ENCODE measurements at regions not wholly inside any gene's neighbourhood (a gene's known extent, or its start where the extent isn't known, plus 50 kb on each side); places are given as distances from the start of the nearest gene placed in this dataset.

DNA sequence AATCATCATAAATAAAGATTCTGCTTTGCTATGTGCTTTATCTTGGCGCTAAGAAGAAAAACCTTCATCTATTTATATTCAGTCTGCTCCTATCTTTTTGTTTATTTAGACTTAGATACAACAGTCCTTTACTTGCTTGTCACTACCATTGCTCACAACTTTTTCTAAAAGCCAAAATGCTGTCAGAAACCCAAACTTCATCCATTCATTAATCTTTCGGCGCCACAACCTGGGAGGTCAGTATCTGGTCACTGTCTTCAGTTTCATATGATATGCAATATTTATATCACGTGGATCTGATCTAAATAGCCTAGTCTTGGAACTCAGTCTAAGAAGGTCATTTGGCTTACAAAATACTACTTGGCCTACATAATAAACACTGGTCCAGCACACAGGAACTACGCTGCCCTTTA, 159.3 kb upstream of the TARS1 start:
- no peak overlapping the region for H3K27ac ChIP-seq
- no peaks in the 10 kb centered on the region for H3K27me3 ChIP-seq
- no peaks in the 10 kb centered on the region for H3K4me1 ChIP-seq
- intact Hi-C loops (cut with DNase I; ENCODE audit: low total_unique reads), result no loop called here
- TF ChIP-seq, protein P1, sequence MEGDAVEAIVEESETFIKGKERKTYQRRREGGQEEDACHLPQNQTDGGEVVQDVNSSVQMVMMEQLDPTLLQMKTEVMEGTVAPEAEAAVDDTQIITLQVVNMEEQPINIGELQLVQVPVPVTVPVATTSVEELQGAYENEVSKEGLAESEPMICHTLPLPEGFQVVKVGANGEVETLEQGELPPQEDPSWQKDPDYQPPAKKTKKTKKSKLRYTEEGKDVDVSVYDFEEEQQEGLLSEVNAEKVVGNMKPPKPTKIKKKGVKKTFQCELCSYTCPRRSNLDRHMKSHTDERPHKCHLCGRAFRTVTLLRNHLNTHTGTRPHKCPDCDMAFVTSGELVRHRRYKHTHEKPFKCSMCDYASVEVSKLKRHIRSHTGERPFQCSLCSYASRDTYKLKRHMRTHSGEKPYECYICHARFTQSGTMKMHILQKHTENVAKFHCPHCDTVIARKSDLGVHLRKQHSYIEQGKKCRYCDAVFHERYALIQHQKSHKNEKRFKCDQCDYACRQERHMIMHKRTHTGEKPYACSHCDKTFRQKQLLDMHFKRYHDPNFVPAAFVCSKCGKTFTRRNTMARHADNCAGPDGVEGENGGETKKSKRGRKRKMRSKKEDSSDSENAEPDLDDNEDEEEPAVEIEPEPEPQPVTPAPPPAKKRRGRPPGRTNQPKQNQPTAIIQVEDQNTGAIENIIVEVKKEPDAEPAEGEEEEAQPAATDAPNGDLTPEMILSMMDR (IDR thresholded peaks at IDR 0.05), result no peak
- no peak for TF ChIP-seq POLR2A (IDR thresholded peaks at IDR 0.05)
- no peaks in the 10 kb centered on the region for H3K9me3 ChIP-seq
- H3K36me3 ChIP-seq, result no peaks in the 10 kb centered on the region
- H3K4me3 ChIP-seq, result no peak overlapping the region
- no peak for DNase-seq

DNA sequence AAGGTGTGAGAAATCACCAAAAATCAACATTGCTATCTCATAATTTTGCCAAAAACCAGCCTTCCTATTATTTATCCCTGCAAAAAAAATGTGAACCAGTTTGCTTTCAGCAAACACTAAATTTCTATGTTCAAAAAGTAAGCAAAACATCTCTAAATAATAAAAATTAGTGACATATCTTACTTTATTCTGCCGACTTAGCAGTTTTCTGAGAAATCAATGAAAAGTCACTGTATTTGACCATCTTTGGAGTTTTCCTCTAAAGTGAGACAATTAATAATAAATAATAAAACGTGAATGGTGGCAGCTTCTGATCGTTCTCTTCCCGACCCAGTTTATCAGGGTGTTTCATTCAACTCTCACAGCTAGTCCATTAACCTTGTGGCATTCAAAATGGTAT, 158.6 kb upstream of the TARS1 start:
- intact Hi-C loops (cut with DNase I; ENCODE audit: low total_unique reads), result no loop called here
- Histone ChIP-seq H3K27me3 (no peaks in the 10 kb centered on the region), H3K36me3 (no peaks in the 10 kb centered on the region)

GRCh38 chr5:33282696-33283095, 158.1 kb upstream of the TARS1 start:
- intact Hi-C loops (cut with DNase I; ENCODE audit: low total_unique reads), result no loop called here
- Histone ChIP-seq H3K4me3 (no peak overlapping the region), H3K4me1 (no peaks in the 10 kb centered on the region), H3K9me3 (no peaks in the 10 kb centered on the region), H3K27ac (no peak overlapping the region), H3K27me3 (no peaks in the 10 kb centered on the region), H3K36me3 (no peaks in the 10 kb centered on the region)
- no peak for DNase-seq
- TF ChIP-seq, protein P1 (IDR thresholded peaks at IDR 0.05), result no peak

More for the DNA sequence above, 158.6 kb upstream of the TARS1 start:
- no peak for TF ChIP-seq POLR2A (IDR thresholded peaks at IDR 0.05)
- TF ChIP-seq, protein P1 (IDR thresholded peaks at IDR 0.05), result no peak
- no peak for DNase-seq
- H3K9me3 ChIP-seq, result no peaks in the 10 kb centered on the region
- no peak overlapping the region for H3K27ac ChIP-seq
- no peak overlapping the region for H3K4me3 ChIP-seq
- no peaks in the 10 kb centered on the region for H3K4me1 ChIP-seq

DNA sequence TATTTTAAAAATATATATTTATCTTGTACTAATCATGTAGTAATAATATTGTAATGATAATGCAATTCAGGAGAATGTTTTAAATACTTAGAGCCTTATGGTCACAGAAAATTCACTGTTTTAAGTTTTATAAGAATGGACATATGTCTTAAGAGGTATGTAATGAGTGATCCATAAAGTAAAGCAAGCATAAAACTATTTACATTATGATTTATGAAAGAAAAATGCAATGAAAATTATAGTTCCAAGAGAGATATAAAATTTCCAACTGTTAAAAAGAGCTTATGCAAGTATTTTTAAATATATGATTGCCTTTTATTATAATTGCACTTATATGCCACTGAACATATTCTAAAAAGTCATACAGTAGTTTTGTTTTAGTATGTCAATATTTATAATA, 157.5 kb upstream of the TARS1 start:
- H3K9me3 ChIP-seq, result no peaks in the 10 kb centered on the region
- intact Hi-C loops (cut with DNase I; ENCODE audit: low total_unique reads), result no loop called here
- H3K27ac ChIP-seq, result no peak overlapping the region
- TF ChIP-seq POLR2A (IDR thresholded peaks at IDR 0.05), result no peak
- TF ChIP-seq, protein P1 (IDR thresholded peaks at IDR 0.05), result no peak
- no peaks in the 10 kb centered on the region for H3K4me1 ChIP-seq
- no peak overlapping the region for H3K4me3 ChIP-seq
- no peaks in the 10 kb centered on the region for H3K27me3 ChIP-seq
- DNase-seq, result no peak
- no peaks in the 10 kb centered on the region for H3K36me3 ChIP-seq

- Histone ChIP-seq H3K36me3 (no peaks in the 10 kb centered on the region), H3K27ac (no peak overlapping the region), H3K4me1 (no peaks in the 10 kb centered on the region), H3K9me3 (no peaks in the 10 kb centered on the region), H3K27me3 (no peaks in the 10 kb centered on the region), H3K4me3 (no peak overlapping the region)
- no peak for DNase-seq
- TF ChIP-seq, protein P1 (IDR thresholded peaks at IDR 0.05), result no peak
- no peak for TF ChIP-seq POLR2A (IDR thresholded peaks at IDR 0.05)
- intact Hi-C loops (cut with DNase I; ENCODE audit: low total_unique reads), result no loop called here
These were observed 156.1 kb upstream of the TARS1 start for GRCh38 chr5:33284681-33285080.

Measured in uterus (tissue), 3 donors.